Gastroesophageal sphincter (tissue), 4 donors: ENCODE measurements at regions not wholly inside any gene's neighbourhood (a gene's known extent, or its start where the extent isn't known, plus 50 kb on each side); places are given as distances from the start of the nearest gene placed in this dataset.

Experiments
- ATAC-seq: fragments of 150-250 bp; one replicate; pipeline ENCODE4 v1.9.1; 2016; ENCODE audit warnings: mild to moderate bottlenecking, moderate library complexity
- H3K27ac ChIP-seq, 4 donors: fragments of 200-600 bp; sonication (generic) in 3 of 4; 1 replicate in 3 of 4; 2 replicates in 1 of 4; pipeline ENCODE4 v1.5.1; 2016 to 2019
- H3K27me3 ChIP-seq: fragments of 200-600 bp; sonication (generic); one replicate; pipeline ENCODE4 v1.5.1; 2019
- H3K36me3 ChIP-seq, 2 donors: fragments of 200-600 bp; sonication (generic); one replicate each; pipeline ENCODE4 v1.5.1; 2019; ENCODE audit warnings: control low read depth in 1 of 2
- H3K4me1 ChIP-seq, 3 donors: fragments of 200-600 bp; sonication (generic); 1 replicate in 2 of 3; 2 replicates in 1 of 3; pipeline ENCODE4 v1.5.1; 2016 to 2019; ENCODE audit warnings: control low read depth in 2 of 3
- H3K4me3 ChIP-seq, 2 donors: fragments of 200-600 bp; sonication (generic); one replicate each; pipeline ENCODE4 v1.5.1; 2019; ENCODE audit warnings: mild to moderate bottlenecking in 1 of 2, moderate library complexity in 1 of 2
- H3K9me3 ChIP-seq, 3 donors: fragments of 200-600 bp; sonication (generic); one replicate each; pipeline ENCODE4 v1.5.1; 2017 to 2019; ENCODE audit warnings: control low read depth in 2 of 3
- EP300 ChIP-seq: sonication (generic); formaldehyde crosslinking; IDR thresholded peaks from one replicate; pipeline ENCODE4 v1.6.1; 2017; ENCODE audit warnings: antibody characterized with exemption, mild to moderate bottlenecking
- POLR2A ChIP-seq, 2 donors: fragments of 450-650 bp; IDR thresholded peaks; one replicate each; pipeline ENCODE4 v1.6.1; 2017; ENCODE audit warnings: antibody characterized with exemption in 2 of 2, mild to moderate bottlenecking in 2 of 2, moderate library complexity in 1 of 2
- POLR2AphosphoS5 ChIP-seq: sonication (generic); formaldehyde crosslinking; IDR thresholded peaks from one replicate; pipeline ENCODE4 v1.6.1; 2017; ENCODE audit warnings: antibody characterized with exemption
- WGBS, 2 donors: methylation state at CpG; one replicate each; pipeline ENCODE4 v1.1.5; 2018; ENCODE audit warnings: low coverage in 1 of 2; 5-methylcytosine and 5-hydroxymethylcytosine counted together
- TF ChIP-seq, protein P1 (sequence below), 4 experiments: fragments of 200-600 bp in 2 of 4; fragments of 450-650 bp in 2 of 4; sonication (generic) in 1 of 4; IDR thresholded peaks; one replicate each; pipeline ENCODE4 v1.5.1; 2017 to 2019; ENCODE audit warnings: antibody characterized with exemption in 4 of 4, mild to moderate bottlenecking in 2 of 4, moderate library complexity in 2 of 4

DNA sequence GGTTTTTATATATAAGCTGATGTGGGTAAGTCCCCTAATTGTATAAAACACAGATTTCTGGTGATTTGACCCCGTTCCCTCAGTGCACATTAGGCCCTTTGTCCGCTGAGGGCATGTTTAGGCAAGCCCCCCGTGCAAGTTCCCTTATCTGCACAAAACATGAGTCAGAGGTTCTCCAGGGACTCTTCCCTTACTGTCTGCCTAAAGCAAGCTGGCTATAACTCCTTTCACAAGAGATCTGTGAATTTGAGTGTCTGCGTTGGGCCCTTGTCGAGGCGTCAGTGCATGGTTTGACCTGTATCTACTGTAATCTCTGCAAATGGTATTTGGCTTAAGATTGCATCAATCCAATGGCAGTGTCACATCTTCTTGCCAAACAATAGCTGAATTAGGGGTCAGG lies 712.8 kb downstream of the CDH8 start:
- no peak for ATAC-seq
- TF ChIP-seq, protein P1, sequence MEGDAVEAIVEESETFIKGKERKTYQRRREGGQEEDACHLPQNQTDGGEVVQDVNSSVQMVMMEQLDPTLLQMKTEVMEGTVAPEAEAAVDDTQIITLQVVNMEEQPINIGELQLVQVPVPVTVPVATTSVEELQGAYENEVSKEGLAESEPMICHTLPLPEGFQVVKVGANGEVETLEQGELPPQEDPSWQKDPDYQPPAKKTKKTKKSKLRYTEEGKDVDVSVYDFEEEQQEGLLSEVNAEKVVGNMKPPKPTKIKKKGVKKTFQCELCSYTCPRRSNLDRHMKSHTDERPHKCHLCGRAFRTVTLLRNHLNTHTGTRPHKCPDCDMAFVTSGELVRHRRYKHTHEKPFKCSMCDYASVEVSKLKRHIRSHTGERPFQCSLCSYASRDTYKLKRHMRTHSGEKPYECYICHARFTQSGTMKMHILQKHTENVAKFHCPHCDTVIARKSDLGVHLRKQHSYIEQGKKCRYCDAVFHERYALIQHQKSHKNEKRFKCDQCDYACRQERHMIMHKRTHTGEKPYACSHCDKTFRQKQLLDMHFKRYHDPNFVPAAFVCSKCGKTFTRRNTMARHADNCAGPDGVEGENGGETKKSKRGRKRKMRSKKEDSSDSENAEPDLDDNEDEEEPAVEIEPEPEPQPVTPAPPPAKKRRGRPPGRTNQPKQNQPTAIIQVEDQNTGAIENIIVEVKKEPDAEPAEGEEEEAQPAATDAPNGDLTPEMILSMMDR (IDR thresholded peaks at IDR 0.05) = no peak
- TF ChIP-seq POLR2AphosphoS5 (no peak), EP300 (no peak), POLR2A (IDR thresholded peaks at IDR 0.05) (no peak)
- Histone ChIP-seq H3K9me3 (no peaks in the 10 kb centered on the region), H3K4me1 (no peaks in the 10 kb centered on the region), H3K27ac (no peak overlapping the region), H3K27me3 (no peaks in the 10 kb centered on the region), H3K36me3 (no peaks in the 10 kb centered on the region), H3K4me3 (no peak overlapping the region)
- 45 to 68% methylated on average over 3 to 6 of the region's 6 CpGs for WGBS, 2 donors

DNA sequence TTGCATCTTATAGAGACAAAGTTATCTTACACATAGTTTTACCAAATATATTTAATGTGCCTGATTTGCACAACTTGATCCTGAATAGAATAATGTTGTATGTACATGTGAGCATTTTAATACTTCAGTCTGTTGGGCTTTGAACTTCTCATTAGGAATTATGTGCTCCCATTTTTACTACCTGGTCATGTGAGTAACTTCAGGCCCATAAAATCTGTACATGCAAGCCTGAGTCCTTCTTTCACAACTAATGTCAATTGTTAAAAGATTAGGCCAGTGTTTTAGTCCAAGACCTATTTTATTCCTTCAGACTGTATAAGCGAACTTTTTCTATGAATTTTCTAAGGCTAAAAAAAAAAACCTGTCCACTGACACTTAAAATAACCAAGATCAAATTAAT lies 715.4 kb downstream of the CDH8 start:
- Histone ChIP-seq H3K36me3 (no peaks in the 10 kb centered on the region), H3K4me1 (no peaks in the 10 kb centered on the region), H3K27ac (no peak overlapping the region), H3K27me3 (no peaks in the 10 kb centered on the region), H3K4me3 (no peak overlapping the region), H3K9me3 (peaks cover 0 to 5% (median 0%) of the 10 kb centered on the region in 3 donors)
- no peak for TF ChIP-seq POLR2A (IDR thresholded peaks at IDR 0.05)
- no peak for TF ChIP-seq EP300
- TF ChIP-seq, protein P1 (IDR thresholded peaks at IDR 0.05) = no peak
- TF ChIP-seq POLR2AphosphoS5 = no peak
- ATAC-seq = no peak
- 77 to 88% methylated on average over 1 of the region's 1 CpG for WGBS, 2 donors

DNA sequence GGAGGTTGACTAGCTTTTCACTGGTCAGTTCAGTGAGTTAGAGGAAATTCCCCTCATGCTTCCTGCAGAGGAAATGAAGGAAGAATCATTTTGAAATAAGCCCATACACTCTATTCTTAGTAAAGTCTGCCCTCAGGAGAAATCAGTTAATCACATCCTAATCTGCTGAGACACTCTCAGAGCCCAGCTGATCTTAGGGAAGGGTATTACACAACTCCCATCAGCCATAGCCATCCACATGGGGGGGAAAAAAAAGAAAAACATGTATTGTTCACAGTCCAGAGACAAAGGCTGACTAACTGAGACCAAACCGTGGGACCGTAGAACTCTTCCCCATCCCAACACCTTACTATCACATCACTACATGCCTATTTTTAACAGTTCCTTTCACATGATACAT lies 722.3 kb downstream of the CDH8 start:
- H3K27me3 ChIP-seq = no peaks in the 10 kb centered on the region
- no peak overlapping the region for H3K27ac ChIP-seq
- H3K4me3 ChIP-seq = no peak overlapping the region
- H3K9me3 ChIP-seq = peaks cover 0 to 16% (median 0%) of the 10 kb centered on the region in 3 donors
- 68 to 80% methylated on average over 2 of the region's 2 CpGs for whole genome bisulfite sequencing, 2 donors
- no peak for ATAC-seq
- TF ChIP-seq POLR2AphosphoS5 (no peak), EP300 (no peak), POLR2A (IDR thresholded peaks at IDR 0.05) (no peak)
- TF ChIP-seq, protein P1 (IDR thresholded peaks at IDR 0.05) = no peak
- no peaks in the 10 kb centered on the region for H3K4me1 ChIP-seq
- H3K36me3 ChIP-seq = no peaks in the 10 kb centered on the region

DNA sequence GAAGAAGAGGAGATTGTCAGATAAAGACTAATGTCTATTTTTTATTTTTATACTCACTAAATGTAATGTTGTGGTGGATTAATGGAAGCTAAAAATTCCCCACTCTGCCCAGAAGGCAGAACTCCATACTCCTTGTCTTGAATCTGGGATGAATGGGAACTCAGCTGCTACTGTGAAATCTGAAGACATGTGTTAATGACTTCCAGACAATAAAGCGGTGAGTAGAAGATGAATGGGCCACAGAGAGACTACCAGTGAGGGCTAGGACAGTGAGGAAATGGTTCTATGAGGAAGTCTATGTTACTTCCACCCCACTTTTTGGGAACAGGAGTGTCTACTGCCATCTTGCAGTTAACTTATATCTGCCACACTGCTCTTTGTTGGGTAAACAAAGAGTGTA lies 726.9 kb downstream of the CDH8 start:
- Histone ChIP-seq H3K27ac (no peak overlapping the region), H3K4me3 (no peak overlapping the region), H3K36me3 (no peaks in the 10 kb centered on the region), H3K9me3 (no peaks in the 10 kb centered on the region), H3K27me3 (no peaks in the 10 kb centered on the region), H3K4me1 (no peaks in the 10 kb centered on the region)
- 69 to 86% methylated on average over 1 of the region's 1 CpG for whole genome bisulfite sequencing, 2 donors
- no peak for TF ChIP-seq POLR2AphosphoS5
- no peak for TF ChIP-seq POLR2A (IDR thresholded peaks at IDR 0.05)
- TF ChIP-seq EP300 = no peak
- TF ChIP-seq, protein P1 (IDR thresholded peaks at IDR 0.05) = no peak
- no peak for ATAC-seq

DNA sequence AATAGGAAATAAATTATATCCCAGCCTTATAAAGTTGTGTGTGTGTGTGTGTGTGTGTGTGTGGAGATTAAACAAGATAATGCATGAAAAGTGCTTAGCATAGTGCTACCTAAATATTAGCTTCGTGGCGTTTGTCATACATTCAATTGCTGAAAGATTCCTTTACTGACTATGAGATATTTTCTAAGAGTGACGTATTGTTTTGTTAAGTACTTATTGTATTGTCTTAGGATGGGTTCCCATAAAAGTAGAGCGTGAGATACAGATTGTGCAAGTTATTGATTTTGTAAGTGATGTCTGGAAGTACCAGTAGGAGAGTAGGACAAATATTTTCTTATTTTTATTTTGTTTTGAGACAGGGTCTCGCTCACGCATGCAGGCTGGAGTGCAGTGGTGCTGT lies 730.0 kb downstream of the CDH8 start:
- no peaks in the 10 kb centered on the region for H3K36me3 ChIP-seq
- ATAC-seq = no peak
- H3K27me3 ChIP-seq = no peaks in the 10 kb centered on the region
- no peaks in the 10 kb centered on the region for H3K9me3 ChIP-seq
- H3K4me1 ChIP-seq = no peaks in the 10 kb centered on the region
- no peak for TF ChIP-seq EP300
- no peak for TF ChIP-seq POLR2AphosphoS5
- no peak for TF ChIP-seq POLR2A (IDR thresholded peaks at IDR 0.05)
- TF ChIP-seq, protein P1 (IDR thresholded peaks at IDR 0.05) = no peak
- H3K4me3 ChIP-seq = no peak overlapping the region
- H3K27ac ChIP-seq = no peak overlapping the region
- WGBS, 2 donors = 89 to 91% methylated on average over 6 of the region's 6 CpGs
